ENCODE measurements at regions not wholly inside any gene's neighbourhood (a gene's known extent, or its start where the extent isn't known, plus 50 kb on each side); places are given as distances from the start of the nearest gene placed in this dataset.

GRCh38 chr6:43880236-43881137 lies 110.5 kb downstream of the VEGFA start:
- POLR2A ChIA-PET: no interaction called here
- CTCF ChIA-PET: no interaction called here

GRCh38 chr6:43879722-43880121 lies 109.7 kb downstream of the VEGFA start:
- Mint-ChIP-seq H3K4me3 (no peak overlapping the region), H3K27ac (no peak overlapping the region), H3K36me3 (ENCODE audit: low read depth) (no peaks in the 10 kb centered on the region), H3K27me3 (ENCODE audit: low read depth) (no peaks in the 10 kb centered on the region), H3K4me1 (ENCODE audit: low read depth) (no peaks in the 10 kb centered on the region), H3K9me3 (ENCODE audit: insufficient read depth) (no peaks in the 10 kb centered on the region)
- DNase-seq (no peak), ATAC-seq (no peak)
- ChIA-PET POLR2A (no interaction called here), CTCF (no interaction called here)

More at GRCh38 chr6:43880236-43881137, 110.5 kb downstream of the VEGFA start:
- Mint-ChIP-seq H3K4me1 (ENCODE audit: low read depth) (no peaks in the 10 kb centered on the region), H3K4me3 (no peak overlapping the region), H3K27me3 (ENCODE audit: low read depth) (no peaks in the 10 kb centered on the region), H3K36me3 (ENCODE audit: low read depth) (no peaks in the 10 kb centered on the region), H3K27ac (no peak overlapping the region), H3K9me3 (ENCODE audit: insufficient read depth) (no peaks in the 10 kb centered on the region)
- no peak for ATAC-seq
- DNase-seq: no peak

GRCh38 chr6:43878823-43879495 lies 108.9 kb downstream of the VEGFA start:
- H3K4me3 Mint-ChIP-seq: no peak overlapping the region
- no peak for ATAC-seq
- POLR2A ChIA-PET: no interaction called here

GRCh38 chr6:43878127-43878634 lies 108.2 kb downstream of the VEGFA start:
- Mint-ChIP-seq H3K27ac (no peak overlapping the region), H3K27me3 (ENCODE audit: low read depth) (no peaks in the 10 kb centered on the region), H3K4me1 (ENCODE audit: low read depth) (no peaks in the 10 kb centered on the region), H3K36me3 (ENCODE audit: low read depth) (no peaks in the 10 kb centered on the region), H3K9me3 (ENCODE audit: insufficient read depth) (no peaks in the 10 kb centered on the region), H3K4me3 (no peak overlapping the region)
- no peak for DNase-seq
- POLR2A ChIA-PET: no interaction called here
- CTCF ChIA-PET: no interaction called here
- no peak for ATAC-seq

More at GRCh38 chr6:43878823-43879495, 108.9 kb downstream of the VEGFA start:
- CTCF ChIA-PET: no interaction called here
- Mint-ChIP-seq H3K36me3 (ENCODE audit: low read depth) (no peaks in the 10 kb centered on the region), H3K4me1 (ENCODE audit: low read depth) (no peaks in the 10 kb centered on the region), H3K27ac (no peak overlapping the region), H3K9me3 (ENCODE audit: insufficient read depth) (no peaks in the 10 kb centered on the region), H3K27me3 (ENCODE audit: low read depth) (no peaks in the 10 kb centered on the region)
- no peak for DNase-seq

GRCh38 chr6:43877463-43878126 lies 107.6 kb downstream of the VEGFA start:
- Mint-ChIP-seq H3K36me3 (ENCODE audit: low read depth) (no peaks in the 10 kb centered on the region), H3K4me1 (ENCODE audit: low read depth) (no peaks in the 10 kb centered on the region), H3K9me3 (ENCODE audit: insufficient read depth) (no peaks in the 10 kb centered on the region), H3K4me3 (no peak overlapping the region), H3K27me3 (ENCODE audit: low read depth) (no peaks in the 10 kb centered on the region), H3K27ac (no peak overlapping the region)
- ChIA-PET POLR2A (no interaction called here), CTCF (no interaction called here)
- ATAC-seq: no peak
- no peak for DNase-seq

GRCh38 chr6:43877036-43877435 lies 107.0 kb downstream of the VEGFA start:
- Mint-ChIP-seq H3K4me1 (ENCODE audit: low read depth) (no peaks in the 10 kb centered on the region), H3K27me3 (ENCODE audit: low read depth) (no peaks in the 10 kb centered on the region), H3K27ac (no peak overlapping the region), H3K4me3 (no peak overlapping the region), H3K36me3 (ENCODE audit: low read depth) (no peaks in the 10 kb centered on the region), H3K9me3 (ENCODE audit: insufficient read depth) (no peaks in the 10 kb centered on the region)
- ChIA-PET CTCF (no interaction called here), POLR2A (interaction anchor here (0.5 kb wide), 1 partner anchor 20 kb away, joined by 3 read pairs; no protein-coding TSS in a partner anchor)
- DNase-seq: no peak
- no peak for ATAC-seq

- ChIA-PET CTCF (no interaction called here), POLR2A (interaction anchor here (0.5 kb wide), 1 partner anchor 21 kb away, joined by 3 read pairs; no protein-coding TSS in a partner anchor)
- DNase-seq (no peak), ATAC-seq (no peak)
- Mint-ChIP-seq H3K4me3 (no peak overlapping the region), H3K27me3 (ENCODE audit: low read depth) (no peaks in the 10 kb centered on the region), H3K9me3 (ENCODE audit: insufficient read depth) (no peaks in the 10 kb centered on the region), H3K4me1 (ENCODE audit: low read depth) (no peaks in the 10 kb centered on the region), H3K36me3 (ENCODE audit: low read depth) (no peaks in the 10 kb centered on the region), H3K27ac (no peak overlapping the region)
Observed at GRCh38 chr6:43876602-43877001, 106.6 kb downstream of the VEGFA start.

- H3K27me3 Mint-ChIP-seq (ENCODE audit: low read depth): peaks cover under 1% of the 10 kb centered on the region
- ATAC-seq (no peak), DNase-seq (no peak)
- CTCF ChIA-PET: no interaction called here
- POLR2A ChIA-PET: no interaction called here
- no peaks in the 10 kb centered on the region for H3K4me1 Mint-ChIP-seq (ENCODE audit: low read depth)
- no peak overlapping the region for H3K27ac Mint-ChIP-seq
- no peaks in the 10 kb centered on the region for H3K36me3 Mint-ChIP-seq (ENCODE audit: low read depth)
- H3K9me3 Mint-ChIP-seq (ENCODE audit: insufficient read depth): no peaks in the 10 kb centered on the region
- H3K4me3 Mint-ChIP-seq: no peak overlapping the region
Observed at GRCh38 chr6:43875849-43876572, 106.0 kb downstream of the VEGFA start.

- CTCF ChIA-PET: no interaction called here
- no peak for DNase-seq
Observed at GRCh38 chr6:43874814-43875590, 105.0 kb downstream of the VEGFA start.

GRCh38 chr6:43873806-43874714 lies 104.0 kb downstream of the VEGFA start:
- no peak for ATAC-seq
- H3K9me3 Mint-ChIP-seq (ENCODE audit: insufficient read depth): no peaks in the 10 kb centered on the region
- ChIA-PET CTCF (no interaction called here), POLR2A (no interaction called here)
- H3K4me1 Mint-ChIP-seq (ENCODE audit: low read depth): no peaks in the 10 kb centered on the region
- peaks cover 6% of the 10 kb centered on the region for H3K27me3 Mint-ChIP-seq (ENCODE audit: low read depth)
- no peak overlapping the region for H3K27ac Mint-ChIP-seq
- no peak for DNase-seq
- no peaks in the 10 kb centered on the region for H3K36me3 Mint-ChIP-seq (ENCODE audit: low read depth)
- H3K4me3 Mint-ChIP-seq: no peak overlapping the region

More at GRCh38 chr6:43874814-43875590, 105.0 kb downstream of the VEGFA start:
- POLR2A ChIA-PET: no interaction called here
- ATAC-seq: no peak
- H3K36me3 Mint-ChIP-seq (ENCODE audit: low read depth): no peaks in the 10 kb centered on the region
- peaks cover 6% of the 10 kb centered on the region for H3K27me3 Mint-ChIP-seq (ENCODE audit: low read depth)
- H3K4me3 Mint-ChIP-seq: no peak overlapping the region
- no peak overlapping the region for H3K27ac Mint-ChIP-seq
- H3K4me1 Mint-ChIP-seq (ENCODE audit: low read depth): no peaks in the 10 kb centered on the region
- H3K9me3 Mint-ChIP-seq (ENCODE audit: insufficient read depth): no peaks in the 10 kb centered on the region

All from activated CD8-positive, alpha-beta T cell treated with anti-CD3 and anti-CD28 coated beads, Interleukin-2, amount 10 ng/mL, durations not matched to agents 7 days and 5 days (primary cell).